ENCODE measurements at regions not wholly inside any gene's neighbourhood (a gene's known extent, or its start where the extent isn't known, plus 50 kb on each side); places are given as distances from the start of the nearest gene placed in this dataset.

DNA sequence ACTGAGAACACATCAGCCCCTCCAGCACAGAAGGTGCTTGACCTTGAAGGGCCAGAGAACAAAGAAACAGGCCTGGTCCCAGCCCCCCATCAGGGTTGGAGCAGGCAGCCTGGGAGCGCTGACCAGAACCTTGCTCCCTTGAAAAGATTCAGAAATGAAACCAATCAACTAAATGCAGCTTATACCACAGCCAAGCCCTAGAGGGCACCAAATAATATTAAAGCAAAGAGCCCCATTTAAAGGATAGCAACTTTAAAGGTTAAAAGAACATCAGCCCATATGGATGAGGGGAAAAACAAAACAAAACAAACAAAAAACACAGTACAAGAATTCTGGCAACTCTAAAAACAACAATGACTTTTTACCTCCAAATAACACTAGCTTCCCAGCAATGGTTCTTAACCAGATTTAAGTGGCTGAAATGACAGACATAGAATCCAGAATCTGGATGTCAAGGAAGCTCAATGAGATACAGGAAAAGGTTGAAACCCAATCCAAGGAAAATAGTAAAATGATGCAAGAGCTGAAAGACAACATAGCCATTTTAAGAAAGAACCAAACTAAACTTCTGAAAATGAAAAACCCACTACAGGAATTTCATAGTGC lies 471.9 kb downstream of the MTRR start:
- TF ChIP-seq, protein P1, sequence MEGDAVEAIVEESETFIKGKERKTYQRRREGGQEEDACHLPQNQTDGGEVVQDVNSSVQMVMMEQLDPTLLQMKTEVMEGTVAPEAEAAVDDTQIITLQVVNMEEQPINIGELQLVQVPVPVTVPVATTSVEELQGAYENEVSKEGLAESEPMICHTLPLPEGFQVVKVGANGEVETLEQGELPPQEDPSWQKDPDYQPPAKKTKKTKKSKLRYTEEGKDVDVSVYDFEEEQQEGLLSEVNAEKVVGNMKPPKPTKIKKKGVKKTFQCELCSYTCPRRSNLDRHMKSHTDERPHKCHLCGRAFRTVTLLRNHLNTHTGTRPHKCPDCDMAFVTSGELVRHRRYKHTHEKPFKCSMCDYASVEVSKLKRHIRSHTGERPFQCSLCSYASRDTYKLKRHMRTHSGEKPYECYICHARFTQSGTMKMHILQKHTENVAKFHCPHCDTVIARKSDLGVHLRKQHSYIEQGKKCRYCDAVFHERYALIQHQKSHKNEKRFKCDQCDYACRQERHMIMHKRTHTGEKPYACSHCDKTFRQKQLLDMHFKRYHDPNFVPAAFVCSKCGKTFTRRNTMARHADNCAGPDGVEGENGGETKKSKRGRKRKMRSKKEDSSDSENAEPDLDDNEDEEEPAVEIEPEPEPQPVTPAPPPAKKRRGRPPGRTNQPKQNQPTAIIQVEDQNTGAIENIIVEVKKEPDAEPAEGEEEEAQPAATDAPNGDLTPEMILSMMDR (IDR thresholded peaks at IDR 0.05) = peak; percentile 55

DNA sequence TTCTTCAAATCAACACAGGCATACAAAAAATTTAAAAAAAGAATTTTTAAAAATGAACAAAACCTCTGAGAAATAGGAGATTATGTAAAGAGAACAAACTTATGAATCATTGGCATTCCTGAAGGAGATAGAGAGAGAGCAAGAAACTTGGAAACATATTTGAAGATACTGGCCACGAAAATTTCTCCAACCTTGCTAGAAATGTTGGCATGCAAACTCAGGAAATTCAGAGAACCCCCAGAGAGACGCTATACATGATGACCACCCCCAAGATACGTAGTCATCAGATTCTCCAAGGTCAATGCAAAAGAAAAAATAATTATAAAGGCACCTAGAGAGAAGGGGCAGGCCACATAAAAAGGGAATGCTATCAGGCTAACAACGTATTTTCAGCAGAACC lies 472.5 kb downstream of the MTRR start:
- TF ChIP-seq, protein P1 (IDR thresholded peaks at IDR 0.05) = no peak

DNA sequence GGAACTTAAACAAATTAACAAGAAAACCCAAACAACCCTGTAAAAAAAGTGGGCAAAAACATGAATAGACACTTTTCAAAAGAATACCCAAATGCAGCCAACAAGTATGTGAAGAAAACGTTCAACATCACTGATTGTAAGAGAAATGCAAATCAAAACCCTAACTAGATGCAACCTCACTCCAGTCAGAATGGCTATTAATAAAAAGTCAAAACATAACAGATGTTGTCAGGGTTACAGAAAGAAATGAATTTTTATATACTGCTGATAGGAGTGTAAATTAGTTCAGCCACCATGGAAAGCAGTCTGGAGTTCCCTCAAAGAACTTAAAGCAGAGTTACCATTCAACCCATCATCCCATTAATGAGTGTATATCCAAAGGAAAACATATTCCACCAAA lies 479.0 kb downstream of the MTRR start:
- TF ChIP-seq, protein P1 (IDR thresholded peaks at IDR 0.05) = no peak

DNA sequence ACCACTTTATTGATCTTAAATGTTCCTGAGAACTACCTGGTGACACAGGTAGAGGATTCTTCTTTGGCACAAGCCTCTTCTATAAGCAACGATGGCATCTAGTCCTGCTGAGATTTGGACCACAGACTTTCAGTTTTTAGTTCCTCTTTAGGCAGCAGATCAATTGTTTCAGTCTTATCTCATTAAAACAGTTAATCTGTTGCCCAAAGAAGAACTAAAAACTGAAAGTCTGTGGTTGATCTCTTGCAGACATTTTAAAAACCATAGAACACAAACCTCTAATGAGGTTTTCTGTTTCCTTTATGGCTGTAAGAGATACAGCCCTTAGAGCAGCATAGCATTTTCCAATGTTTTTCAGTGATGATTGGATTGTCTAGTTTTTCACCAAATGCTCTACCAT lies 480.9 kb downstream of the MTRR start:
- TF ChIP-seq, protein P1 (IDR thresholded peaks at IDR 0.05) = no peak

GRCh38 chr5:8350644-8351339 lies 481.8 kb downstream of the MTRR start:
- TF ChIP-seq, protein P1 (IDR thresholded peaks at IDR 0.05) = no peak

DNA sequence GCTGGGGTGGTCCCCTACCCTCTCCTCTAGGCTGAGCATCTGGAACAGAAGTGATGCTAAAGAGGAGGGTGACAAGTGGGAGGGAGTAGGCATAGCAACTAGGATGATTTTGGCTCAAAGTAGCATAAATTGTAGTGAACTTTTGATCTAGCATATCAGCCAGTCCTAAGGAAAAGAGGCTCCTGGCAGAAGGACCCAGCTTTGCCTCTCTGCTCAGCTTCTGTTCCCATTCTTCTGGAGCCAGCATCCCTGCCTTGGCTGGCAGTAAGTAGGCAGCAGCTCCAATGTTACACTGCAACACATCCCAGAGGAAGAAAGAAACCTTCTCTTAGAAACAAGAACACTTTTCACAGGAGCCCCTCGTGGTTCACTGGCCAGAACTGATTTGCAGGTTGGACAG lies 487.0 kb downstream of the MTRR start:
- TF ChIP-seq, protein P1 (IDR thresholded peaks at IDR 0.05) = no peak

- TF ChIP-seq, protein P1 (IDR thresholded peaks at IDR 0.05) = no peak
Measured at GRCh38 chr5:8360012-8360411, 491.1 kb downstream of the MTRR start.

Data from LNCAP (cell line).